CD1c-positive myeloid dendritic cell (primary cell): ENCODE measurements at regions not wholly inside any gene's neighbourhood (a gene's known extent, or its start where the extent isn't known, plus 50 kb on each side); places are given as distances from the start of the nearest gene placed in this dataset.

Experiments
- DNase-seq: peaks from one replicate; pipeline ENCODE4 v3.0.0-alpha.2; 2016; ENCODE audit errors: extremely low spot score

DNA sequence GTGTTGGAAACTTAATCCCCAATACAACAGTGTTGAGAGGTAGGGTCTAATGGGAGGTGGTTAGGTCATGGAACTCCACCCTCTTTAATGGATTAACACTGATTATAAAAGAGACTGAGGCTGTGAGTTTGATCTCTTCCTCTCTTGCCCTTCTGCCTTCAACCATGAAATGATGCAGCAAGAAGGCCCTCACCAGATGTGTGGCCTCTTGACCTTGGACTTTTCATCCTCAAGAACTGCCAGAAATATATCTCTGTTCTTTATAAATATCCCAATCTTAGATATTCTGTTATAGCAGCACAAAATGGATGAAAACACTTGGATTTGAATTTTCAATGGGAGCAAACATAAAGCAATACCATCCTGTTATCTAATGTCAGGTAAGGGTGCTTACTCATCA, 67.6 kb downstream of the NMUR2 start:
- no peak for DNase-seq

DNA sequence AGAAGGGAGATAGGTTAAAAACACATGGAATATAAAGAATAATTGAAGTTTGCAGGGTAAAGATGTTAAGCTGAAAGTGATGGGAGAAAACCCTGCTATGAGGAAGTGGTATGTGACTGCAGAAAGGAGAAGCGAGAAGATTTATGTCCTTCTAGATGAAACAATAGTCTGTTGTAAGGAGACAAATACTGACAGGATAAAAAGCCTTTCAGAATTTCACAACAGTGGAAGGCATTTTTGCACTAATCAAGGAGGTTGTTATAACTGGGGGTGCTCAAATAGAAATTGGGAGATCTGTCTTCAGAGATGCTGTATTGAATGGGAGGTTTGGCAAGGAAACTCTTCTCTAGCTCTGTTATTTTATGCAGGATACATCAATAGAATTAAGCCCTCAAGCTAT, 69.6 kb downstream of the NMUR2 start:
- DNase-seq = no peak

DNA sequence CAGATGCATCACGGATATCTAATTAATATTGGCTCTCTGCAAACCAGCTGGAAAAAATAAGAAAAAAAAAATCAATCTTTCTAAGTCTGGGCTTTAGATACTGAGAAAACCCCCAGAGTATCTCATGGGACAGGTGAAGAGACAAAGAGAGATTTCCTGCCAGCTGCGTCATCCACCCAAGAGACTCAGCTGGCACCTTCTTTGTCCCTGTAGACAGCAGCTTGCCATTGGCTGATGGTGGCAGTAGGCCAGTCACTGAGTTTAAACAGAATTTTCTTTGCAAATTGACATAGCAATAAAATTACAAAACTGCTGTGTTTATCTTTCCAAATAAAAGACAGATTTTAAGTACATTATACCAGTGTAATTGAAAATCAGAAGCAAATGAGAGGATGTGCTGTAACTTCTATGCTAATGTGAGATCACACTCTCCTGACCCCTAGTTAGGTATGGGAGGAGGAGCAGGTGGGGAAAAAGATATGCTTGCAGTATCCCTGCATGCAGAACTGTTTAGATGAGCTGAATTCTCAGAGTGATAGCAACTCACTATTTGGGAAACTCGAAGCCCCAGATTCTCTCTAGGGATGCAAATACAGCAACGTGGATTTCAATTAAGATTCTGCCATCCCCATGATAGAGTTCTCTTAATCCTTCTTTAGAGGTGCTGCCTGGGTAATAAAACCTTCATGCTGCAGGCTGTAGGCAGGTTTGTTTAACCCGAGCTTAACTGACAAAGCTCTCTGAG, 72.2 kb downstream of the NMUR2 start:
- DNase-seq = no peak

DNA sequence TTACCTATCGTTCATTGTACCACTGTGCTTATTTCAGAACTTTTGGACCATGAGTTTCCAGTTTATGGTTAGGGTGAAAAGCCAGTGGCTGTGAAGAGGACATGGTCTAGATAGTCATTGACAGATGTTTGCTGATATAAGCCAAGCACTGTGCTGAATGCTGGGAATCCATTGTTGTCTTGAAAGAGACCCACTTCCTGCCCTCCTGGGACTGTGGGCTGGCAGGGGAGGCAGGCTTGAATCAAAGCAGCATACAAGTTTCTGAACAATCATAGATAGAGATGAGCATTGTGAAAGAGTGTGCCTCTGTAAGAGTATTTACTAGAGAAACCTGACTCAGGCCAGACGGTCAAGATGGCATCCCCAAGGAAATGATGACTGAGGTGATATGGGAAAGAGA, 73.4 kb downstream of the NMUR2 start:
- no peak for DNase-seq

DNA sequence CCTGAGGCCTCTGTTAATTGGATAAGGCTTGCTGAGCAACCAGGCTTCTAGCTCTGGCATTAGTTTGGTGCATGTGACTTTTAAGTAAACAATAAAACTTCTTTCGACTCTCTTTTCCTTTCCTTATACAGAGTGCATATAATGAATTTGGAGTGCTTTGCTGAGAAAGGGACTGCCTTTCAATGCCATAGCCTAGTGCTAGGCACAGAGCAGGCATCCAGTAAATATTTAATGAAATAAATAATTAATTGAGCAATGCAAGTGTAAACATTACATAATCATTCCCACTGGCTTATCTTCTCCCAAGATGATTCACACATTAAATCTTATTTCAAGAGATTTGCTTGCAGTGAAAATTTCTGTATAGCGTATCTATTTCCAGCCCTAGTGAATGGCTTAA, 74.1 kb downstream of the NMUR2 start:
- DNase-seq = no peak

DNA sequence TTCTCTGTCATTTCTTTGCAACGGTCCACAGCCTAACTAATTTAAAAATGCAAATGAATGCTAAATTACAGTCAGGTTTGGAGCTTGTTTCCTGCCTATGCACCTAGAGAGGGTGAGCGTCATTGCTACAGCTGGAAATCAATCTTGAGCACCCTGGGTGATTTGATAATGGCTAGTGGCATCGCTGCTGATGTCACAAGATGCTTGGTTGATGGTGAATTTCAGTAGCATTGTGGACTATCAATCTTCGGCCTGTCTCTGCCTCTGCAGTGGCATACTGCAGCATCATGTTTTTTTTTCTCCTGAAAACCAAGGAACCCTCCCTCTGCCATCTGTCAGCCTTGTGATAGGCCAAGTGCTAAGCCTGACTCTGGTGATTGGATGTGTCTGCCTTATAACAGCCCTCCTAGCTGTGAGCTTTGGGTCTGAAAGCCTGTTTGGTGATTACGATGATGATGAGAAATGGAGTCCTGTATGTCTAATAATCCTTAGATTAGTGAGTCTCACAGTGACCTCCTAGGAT, 75.3 kb downstream of the NMUR2 start:
- DNase-seq = no peak

DNA sequence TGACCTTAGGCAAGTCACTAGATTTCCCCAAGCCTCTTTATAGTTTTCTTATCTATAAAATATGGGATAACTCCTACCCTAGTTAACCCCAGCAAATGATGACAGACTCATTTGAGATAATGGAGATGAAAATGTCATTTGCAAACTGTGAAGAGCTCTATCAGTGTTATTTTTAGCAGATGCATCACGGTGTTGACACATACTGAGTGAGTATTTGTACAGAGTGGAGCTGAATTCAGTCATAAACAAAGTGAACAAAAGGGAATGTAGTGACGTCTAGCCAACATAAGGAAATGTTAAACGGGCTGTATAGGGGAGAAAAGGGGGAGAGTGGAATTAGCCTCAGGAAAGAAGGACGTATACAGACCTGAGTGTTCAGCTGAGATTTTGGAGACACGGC, 75.9 kb downstream of the NMUR2 start:
- DNase-seq = no peak

DNA sequence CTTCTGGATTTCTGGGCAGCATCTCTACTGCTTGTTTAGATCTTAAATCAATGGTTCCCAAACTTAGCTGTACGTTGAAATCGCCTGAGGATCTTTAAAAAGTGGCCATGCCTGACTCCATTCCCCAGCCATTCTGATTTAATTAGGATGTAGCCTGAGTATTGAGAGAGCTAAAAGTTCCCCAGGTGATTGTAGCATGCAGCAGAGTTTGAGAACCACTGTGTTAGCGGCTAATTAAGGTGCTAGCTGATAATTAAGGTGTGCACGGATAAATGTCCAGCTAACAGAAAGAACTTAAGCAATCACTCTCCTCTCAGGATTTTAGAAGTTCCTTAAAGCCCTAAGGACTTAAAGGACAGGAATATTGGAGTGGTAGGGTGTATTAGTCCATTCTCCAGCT, 89.1 kb downstream of the NMUR2 start:
- no peak for DNase-seq

DNA sequence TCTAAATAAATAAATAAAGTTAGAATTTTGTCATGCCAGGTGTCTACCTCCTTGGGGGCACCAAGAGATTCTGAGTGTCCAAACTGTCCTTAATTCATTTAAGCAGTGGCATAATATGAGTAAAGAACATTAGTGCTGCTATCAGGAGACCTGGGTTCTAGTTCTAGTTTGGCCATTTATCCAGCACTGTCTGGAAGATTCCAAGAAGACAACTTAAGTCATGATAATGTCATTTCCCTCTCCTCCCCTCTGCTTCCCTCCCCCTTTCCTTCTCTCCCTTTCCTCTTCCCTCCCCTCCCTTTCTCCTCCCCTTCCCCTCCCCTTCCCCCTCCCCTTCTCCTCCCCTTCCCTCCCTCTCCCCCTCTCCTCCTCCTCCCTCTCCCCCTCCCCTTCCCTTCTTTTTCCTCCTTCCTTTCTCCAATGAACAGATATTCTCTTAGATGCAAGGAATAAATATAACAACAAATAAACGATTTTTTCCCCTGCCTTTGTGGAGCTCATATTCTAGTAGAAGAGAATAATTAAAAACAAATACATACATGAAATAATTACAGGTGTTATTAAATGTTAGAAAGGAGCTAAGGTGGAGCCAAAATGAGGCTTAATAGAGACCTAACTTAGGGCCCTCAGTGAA, 90.8 kb downstream of the NMUR2 start:
- DNase-seq = no peak

DNA sequence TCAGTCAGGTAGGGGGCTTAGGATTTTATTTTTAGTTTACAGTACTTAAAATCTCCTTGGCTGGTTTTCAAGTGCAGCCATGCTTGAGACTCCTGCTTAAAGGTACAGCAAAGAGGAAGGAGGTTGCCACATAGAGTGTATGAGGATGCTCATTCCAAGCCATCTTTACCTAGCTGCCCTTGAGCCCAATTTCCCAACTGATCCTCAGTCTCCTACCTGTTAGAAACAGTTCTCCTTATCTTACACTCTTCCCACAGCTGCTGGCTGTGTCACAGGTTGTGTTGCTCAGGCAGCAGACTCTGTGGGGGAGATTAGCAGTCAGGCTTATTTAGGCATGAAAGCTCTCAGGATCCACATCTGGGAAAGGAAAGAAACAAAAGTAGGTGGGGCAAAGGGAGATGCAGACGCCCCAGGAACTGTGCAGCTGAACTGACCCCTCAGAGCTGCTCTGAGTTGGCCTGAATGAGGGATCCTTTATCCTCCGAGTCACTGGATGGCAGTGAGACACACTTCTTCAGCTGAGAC, 95.1 kb downstream of the NMUR2 start:
- DNase-seq = no peak

DNA sequence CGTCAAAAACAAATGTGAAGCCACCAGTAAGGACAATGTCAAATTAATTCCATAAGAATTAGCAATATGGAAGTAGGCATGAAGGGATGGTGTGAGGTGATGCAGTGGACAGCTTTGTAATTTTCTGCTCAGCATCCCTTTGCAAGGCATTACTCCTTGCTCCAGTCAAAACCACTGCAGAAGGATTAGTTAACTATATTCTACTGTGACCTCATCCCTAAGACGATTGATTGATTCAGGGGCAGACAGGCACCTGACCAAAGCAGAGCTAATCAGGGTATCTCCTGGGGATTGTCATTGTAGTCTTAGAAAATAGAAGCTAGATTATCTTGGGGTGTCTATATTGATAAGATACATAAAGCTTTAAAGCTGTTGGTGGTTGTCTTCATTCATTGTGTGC, 98.7 kb downstream of the NMUR2 start:
- DNase-seq = no peak

DNA sequence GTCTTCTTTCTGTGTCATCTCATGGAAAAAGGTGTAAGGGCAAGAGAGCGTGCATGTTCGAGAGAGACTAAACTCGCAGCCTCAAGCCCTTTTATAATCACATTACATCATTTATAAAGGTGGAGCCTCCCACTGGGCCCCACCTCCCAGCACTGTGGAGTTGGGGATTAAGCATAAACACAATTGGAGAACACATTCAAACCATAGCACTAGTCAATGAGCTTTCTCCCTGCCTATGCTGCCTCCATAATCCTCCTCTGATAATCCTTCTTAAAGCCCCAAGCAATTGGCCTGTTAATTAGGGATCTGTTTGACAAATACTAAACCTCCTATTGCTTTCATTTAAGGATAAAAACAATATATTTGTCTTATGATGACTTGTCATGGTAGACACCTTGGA, 99.6 kb downstream of the NMUR2 start:
- no peak for DNase-seq

DNA sequence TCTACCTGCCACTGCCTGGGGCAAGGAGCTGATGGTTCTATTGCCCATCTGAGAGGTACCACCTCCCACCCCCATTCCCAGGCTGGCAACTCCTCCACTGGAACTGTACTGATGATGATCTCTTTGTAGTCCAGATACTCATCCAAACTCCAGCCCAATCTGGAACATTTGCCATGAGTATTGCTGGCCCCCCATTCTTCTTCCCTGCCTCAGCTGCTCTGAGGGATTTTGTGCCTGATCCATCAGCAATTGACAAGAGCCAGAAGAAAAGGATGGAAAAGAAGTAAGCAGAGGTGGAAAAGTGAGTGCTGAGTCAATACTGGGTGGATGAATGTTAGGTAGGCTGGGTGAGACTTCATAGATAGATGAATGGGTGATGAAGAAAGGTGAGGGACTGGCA, 101.2 kb downstream of the NMUR2 start:
- DNase-seq = no peak

DNA sequence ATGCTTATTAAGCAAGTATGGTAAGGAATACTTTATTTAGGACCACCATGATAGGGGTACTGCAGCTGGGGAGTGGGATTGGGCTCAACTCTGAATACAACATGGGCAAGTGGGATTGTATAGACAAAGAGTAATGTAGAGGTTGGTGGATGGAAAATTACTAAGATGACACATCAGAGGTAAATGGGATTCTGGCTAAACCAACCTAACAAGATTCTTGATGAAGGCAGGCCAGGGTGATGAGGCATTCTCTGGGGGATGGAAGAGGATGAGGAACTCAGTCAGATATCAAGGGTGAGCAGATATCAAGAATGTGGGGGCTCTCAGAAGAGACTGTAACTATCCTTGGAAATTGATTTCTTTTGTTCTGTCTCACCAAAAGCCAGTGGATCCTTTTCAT, 107.2 kb downstream of the NMUR2 start:
- no peak for DNase-seq

DNA sequence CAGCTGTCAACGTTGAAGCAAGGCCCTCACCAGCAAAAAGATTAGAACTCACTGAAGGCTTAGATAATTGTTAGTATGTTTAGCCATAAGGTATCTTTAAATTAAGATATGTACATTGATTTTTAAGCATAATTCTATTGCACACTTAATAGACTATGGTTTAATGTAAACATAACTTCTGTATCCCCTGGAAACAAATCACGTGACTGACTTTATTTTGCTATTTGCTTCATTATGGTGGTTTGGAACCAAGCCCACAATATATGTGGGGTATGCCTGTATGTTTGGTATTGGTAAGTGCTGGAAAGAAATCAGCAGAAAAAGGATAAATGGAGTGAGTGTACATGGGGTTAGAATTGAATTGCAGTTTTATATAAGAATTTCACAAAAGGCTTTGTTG, 111.9 kb downstream of the NMUR2 start:
- DNase-seq = no peak

DNA sequence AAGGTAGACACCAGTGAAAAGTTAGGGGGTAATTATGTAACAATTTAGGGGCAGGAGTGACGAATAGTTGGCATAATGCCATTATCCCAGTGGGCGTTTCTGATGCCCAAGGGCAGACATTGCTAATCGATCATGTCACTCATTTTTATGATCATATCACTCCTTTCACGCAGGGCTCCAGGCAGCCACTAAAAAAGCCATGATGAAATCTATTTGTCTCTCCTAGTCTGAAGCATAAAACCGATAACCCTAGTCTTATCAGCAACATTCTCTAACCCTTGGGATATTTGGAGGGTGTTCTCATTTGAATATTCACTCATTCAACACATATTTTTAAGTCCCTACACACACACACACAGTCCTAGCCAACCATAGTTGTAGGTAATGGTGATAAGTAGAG, 114.9 kb downstream of the NMUR2 start:
- DNase-seq = no peak

DNA sequence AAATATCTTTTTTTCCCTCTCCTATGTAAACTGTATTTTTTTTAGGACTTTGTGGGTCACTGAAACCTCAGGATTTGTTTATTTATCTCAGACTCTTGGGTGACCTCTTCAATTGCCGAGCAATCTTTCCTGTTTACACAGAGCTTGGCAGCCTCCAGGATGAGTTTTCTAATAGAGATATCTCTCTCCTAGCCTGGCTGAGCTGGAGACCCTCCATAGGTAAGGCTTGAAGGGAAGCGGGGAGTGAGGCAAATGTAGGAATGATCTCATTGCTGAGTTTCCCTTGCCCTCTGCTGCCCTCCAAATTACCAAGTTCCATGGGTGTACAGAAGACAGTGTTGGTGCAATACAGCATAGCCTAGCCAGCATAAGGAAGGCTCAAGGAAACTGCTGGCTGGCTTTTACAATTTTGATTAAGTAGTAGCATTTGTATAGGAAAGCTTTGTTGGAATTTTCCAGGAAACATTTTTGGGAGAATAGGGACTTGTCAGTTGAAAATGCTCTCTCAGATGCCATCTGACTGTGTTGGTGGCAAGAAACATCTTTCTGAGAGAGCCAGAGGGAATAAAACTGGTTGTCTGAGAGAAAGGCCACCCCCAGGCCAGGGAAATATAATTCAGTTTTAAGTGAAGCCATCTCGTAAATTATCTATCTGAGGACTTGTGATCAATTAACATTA, 116.0 kb downstream of the NMUR2 start:
- DNase-seq = no peak

DNA sequence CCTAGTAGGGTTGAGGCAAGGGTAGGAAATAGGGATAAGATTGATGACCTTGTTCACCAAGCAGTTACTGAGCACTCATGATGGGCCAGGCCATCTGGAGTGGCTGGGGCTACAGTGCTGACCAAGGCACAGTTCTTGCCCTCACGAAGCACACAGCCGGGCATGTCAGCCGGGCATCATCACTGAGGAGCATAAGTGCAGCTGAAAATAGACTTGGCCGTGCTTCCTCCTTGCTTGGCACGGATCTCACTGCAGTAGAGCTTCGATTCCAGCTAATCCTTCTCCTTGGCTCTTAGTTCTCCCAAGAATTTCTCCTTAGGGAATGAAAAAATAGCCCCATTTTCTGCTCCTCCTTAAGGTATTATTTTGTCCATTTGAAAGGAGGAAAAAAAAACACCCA, 116.6 kb downstream of the NMUR2 start:
- DNase-seq = no peak

DNA sequence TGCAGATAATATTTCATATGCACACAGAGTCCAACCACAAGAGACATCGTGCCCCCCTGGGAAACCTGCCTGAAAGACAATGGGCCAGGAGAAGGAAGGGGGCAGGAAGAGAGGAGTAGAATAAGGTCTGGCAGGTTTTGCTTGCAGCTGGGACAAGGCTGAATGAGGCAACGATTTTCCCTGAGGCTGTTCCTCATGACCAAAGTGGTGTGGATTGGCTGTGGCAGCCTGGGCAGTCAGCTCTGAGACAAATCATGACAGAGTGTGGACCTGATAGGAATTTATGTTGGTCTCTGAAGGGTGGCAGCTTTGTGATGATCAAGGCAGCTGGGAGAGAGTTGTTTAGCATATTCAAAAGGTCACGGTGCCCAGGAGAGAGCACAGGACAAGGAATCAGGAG, 119.3 kb downstream of the NMUR2 start:
- no peak for DNase-seq

DNA sequence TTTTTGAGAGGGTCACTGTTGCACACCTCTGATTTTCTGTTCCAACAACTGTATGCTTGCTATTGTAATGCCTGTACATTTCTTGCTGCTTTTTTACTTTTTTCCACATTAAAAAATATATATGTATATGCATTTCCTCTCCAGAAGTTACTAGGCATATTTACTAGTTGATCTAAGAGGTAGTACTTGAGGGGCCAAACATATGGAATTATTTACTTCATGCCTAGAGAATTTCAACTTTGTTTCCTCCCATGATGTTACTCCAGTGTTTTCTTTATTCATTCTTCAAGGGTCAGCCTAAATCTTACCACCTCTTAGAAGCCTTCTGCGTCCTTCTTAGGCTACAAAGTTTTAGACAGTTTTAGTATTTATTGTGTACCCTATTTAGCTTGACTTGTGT, 122.7 kb downstream of the NMUR2 start:
- DNase-seq = no peak

DNA sequence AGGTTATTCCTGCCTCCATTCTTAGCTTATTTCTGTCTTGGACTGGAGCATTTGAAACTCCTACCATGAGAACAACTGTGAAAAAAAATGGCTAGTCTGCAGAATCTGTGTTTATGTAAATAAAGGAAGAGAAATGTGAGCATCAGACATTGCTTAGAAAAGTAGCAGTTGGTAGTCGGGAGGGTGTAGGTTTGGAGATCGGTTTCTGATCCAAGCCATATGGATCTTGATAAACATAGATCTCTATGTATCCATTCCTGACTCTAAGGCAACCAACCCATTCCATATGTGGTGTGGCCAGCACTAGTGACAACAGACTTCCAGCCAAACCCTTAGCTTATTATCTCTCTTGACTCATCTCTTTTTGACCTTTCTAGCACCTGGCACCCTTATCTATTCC, 127.1 kb downstream of the NMUR2 start:
- DNase-seq = no peak

DNA sequence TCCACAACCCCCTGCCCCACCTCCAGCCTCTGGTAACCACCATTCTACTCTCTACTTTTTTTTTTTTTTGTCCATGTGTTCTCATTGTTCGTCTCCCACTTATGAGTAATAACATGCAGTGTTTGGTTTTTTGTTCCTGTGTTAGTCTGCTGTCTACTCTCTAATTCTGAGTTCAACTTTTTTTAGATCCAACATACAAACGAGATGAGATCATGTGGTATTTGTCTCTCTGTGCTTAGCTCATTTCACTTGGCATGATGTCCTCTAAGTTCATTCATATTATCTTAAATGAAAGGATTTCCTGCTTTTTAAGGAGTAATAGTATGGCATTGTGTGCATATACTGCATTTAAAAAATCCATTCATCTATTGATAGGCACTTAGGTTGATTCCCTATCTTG, 130.9 kb downstream of the NMUR2 start:
- no peak for DNase-seq

DNA sequence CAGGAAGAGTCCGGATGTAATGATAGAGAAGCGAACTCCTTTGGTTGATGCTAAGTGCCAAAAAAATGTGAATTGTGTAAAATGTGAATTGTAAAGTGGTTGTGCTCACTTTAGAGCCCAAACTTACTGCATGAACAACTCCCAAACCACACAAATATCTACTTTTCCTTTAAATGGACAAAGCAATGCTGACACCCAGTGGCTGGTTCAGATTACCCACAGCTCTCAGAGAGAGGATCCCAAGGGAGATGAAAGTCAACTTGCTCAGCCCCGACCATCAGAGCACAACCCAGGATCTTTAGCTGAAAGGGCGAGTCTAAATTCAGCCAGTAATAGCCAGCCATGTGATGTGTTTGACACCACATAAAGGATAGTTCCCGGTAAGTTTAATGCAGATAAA, 133.7 kb downstream of the NMUR2 start:
- DNase-seq = no peak
